Stimulated activated CD8-positive, alpha-beta memory T cell treated with anti-CD3 and anti-CD28 coated beads, Interleukin-7, amount 100 ng/mL, for 24 hours (primary cell): ENCODE measurements at regions not wholly inside any gene's neighbourhood (a gene's known extent, or its start where the extent isn't known, plus 50 kb on each side); places are given as distances from the start of the nearest gene placed in this dataset.

Experiments
- DNase-seq: peaks from one replicate; pipeline ENCODE4 v3.0.0-alpha.2; 2020; ENCODE audit warnings: low read depth

DNA sequence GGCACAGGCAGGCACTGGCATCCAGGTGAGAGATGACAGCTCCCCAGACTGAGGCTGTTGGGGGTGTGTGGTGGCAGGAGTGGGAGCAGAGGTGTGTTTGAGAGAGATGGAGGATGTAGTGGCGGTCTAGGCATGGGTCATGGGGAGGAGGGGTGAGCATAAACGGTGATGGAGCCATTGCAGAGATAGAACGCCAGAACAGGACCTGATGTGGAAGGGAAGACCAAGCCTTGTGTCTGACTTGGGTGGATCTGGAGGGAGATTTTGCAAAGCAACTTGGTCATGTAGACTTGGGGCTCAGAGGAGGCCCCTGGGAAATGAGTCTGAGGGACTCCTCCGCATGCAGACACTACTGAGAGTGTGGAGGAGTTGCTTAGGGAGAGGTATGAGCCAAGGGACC lies 50.0 kb upstream of the CLDN5 start:
- DNase-seq = no peak

DNA sequence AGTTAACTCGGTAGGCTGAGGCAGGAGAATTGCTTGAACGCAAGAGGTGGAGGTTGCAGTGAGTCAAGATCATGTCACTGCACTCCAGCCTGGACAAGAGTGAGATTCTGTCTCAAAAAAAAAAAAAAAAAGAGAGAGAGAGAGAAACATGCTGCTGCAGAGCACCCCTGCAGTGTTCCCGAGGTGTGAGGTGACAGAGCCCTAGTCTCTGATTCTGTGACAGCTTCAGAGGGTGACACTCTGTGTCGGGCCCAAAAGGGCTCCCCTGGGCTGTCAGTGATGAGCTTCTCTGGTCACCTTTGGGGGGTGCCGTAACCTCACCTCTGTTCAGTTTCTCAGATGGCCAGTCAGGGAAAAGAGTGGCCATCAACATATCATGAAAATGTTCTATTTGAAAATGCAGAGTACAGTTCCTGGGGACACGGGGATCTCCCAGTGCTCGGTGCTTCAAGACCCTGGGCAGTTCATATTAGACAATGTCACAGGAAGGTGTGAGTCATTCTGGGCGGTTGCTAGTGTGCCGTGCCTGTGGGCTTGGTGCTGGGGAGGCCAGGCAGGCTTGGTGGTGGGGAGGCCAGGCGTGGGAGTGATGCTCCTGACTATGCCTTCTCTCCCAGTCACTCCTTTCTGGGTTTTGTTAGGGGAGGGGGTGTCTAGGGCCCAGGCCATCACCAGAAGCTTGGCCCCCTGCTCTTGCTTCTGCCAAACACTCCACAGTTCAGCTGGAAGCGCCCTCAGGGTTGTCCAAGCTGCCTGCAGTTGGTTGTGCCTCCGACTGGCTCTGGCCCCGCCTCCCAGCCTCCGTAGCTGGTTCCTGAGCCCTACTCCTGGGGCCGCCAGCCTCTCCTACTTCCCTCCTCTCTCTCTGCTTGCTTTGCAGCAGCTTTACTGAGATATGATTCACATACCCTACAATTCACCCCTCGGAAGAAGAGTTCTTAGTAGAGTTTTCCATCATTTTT lies 52.5 kb upstream of the CLDN5 start:
- DNase-seq = peak; percentile 26

DNA sequence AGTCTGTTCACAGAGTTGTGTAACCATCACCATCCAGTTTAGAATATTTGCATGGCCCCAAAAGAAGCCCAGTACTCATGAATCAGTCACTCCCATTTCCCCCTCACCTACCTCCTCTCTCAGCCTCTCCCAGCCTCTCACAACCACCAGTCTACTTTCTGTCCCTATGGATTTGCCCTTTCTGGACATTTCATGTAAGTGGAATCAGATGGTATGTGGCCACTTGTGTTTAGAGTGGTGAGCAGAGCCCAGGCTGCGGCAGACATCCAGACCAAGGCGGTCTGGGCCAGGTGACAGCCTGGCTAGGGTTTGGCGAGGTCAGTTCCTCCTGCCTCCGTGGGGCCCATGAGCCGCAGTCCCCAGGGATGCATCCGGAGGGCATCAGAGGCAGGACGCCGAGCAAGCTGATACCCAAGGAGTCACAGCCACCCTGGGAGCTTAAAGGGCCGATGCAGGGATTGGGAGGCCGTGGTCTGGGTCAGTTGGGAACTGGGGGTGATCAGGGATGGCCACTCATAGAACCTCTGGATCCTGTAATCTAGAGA lies 53.3 kb upstream of the CLDN5 start:
- DNase-seq = no peak

DNA sequence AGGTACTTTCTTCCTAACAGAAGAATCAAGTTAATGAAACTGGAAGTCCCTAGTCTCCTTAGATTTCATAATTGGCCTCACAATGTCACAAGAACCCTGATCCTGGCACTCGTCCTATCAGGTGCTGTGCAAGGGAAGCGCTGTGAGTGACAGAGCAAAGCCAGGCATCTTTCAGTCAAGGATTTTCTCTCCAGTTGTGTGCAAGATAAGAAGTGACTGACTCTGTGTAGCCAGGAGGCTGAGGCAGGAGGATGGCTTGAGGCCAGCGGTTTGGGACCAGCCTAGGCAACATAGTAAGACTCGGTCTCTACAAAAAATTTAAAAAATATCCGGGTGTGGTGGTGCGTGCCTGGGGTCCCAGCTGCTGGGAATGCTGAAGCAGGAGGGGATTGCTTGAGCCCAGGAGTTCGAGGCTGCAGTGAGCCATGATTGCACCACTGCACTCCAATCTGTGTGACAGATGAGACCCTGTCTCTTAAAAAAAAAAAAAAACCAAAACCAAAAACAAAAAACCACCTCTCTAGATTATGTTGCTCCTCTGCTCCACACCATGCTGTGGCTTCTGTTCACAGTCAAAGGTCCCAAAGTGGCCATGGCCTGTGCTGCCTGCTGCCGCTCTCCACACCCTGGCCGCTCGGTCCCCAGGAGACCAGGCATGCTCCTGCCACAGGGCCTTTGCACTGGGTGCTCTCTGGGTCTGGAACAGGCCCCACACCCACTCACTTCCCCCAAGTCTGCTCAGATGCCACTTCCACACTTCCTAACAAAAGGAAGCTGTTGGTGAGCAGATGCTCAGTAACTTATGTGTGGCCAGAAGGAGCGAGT lies 54.2 kb upstream of the CLDN5 start:
- DNase-seq = no peak

DNA sequence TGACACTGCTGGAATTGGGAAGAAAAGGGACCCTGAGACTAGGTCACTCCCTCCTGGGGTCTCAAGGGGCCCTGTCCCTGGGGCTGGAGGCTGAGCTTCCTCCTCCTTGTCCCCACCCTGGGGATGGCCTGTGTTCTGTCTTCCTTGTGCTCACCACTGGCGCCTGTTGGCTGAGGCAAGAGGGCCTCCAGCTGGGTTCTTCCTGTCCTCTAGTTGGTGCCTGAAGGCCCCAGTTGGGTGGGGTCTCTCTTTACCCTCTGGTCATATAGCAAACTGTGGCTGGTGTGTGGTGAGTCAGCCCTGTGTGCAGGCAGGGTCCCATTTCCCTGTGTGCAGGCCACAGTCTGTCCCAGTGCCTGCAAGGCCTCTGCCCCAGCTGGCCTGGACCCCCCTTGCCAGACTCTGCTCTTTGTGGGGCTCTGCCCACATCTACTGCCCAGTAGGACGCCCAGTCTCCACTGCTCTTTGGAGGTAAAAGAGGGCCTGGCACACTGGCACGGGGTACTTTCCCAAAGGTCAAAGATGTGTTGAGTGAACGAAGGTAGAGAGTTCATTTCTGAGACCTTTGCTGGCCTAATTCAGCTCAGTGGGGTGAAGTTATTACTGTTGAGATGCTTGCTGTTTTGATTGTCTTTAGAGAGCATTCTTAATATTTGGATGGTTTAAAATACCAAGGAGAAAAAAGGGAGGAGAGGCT lies 55.1 kb upstream of the CLDN5 start:
- no peak for DNase-seq

DNA sequence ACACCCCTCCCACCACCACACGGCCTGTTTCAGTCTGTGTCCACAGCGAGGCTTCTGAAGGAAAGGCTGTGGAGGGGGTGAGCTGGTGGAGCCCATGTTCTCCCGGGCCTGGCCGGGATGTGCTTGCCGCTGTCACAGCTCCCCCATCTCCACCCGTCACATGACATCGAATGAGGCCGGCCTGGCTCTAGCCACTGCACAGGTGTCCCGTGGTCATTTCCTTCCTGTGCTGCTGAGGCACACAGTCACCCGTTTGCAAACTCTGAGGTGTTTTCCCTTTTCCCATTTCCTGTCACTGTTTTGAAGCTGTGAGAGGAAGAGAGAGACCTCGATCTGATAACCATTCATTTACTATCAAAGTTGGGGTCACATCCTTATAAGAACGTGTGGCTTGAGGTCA lies 55.7 kb upstream of the CLDN5 start:
- DNase-seq = no peak

DNA sequence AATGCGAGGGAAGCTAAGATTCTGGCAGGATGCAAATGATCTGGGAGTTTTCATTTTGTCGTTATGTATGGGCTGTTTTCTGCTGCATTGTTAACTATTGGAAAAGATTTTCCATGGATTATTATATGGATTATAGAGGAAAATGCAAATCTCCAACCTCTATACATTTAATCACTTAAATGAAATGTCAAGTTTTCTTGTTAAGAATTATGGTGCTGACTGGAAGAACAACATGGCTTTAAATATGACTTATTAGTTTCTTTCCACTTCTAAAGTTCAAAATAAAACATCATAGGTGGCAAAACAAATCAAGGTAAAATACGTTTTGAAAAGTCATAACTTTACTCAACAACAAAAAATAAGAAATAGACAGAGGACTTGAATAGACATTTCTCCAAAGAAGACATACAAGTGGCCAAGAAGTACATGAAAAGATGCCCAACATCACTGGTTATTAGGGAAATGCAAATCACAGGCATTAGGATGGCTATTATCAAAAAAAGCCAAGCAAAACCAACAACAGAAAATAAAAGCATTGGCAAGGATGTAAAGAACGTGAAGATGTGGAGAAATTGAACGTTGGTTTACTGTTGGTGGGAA lies 56.2 kb upstream of the CLDN5 start:
- DNase-seq = no peak

DNA sequence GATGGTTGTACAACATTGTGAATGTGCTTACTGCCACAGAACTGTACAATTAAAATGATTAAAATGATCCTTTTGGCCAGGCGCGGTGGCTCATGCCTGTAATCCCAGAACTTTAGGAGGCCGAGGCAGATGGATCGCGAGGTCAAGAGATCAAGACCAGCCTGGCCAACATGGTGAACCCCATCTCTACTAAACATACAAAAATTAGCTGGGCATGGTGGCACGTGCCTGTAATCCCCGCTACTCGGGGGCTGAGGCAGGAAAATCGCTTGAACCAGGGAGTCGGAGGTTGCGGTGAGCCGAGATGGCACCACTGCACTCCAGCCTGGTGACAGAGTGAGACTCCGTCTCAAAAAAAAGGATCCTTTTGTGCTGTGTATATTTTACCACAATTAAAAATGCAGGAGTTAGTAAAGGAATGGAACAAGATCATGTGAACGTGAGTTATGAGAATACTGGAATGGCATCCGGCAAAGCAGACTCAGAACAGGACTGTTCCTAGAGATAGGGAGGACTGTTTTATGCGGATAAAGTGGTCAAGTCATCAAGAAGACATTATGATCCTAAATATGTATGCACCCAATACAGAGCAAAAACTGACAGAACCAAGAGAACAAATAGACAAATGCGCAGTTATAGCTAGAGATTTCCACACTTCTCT lies 58.0 kb upstream of the CLDN5 start:
- DNase-seq = no peak

DNA sequence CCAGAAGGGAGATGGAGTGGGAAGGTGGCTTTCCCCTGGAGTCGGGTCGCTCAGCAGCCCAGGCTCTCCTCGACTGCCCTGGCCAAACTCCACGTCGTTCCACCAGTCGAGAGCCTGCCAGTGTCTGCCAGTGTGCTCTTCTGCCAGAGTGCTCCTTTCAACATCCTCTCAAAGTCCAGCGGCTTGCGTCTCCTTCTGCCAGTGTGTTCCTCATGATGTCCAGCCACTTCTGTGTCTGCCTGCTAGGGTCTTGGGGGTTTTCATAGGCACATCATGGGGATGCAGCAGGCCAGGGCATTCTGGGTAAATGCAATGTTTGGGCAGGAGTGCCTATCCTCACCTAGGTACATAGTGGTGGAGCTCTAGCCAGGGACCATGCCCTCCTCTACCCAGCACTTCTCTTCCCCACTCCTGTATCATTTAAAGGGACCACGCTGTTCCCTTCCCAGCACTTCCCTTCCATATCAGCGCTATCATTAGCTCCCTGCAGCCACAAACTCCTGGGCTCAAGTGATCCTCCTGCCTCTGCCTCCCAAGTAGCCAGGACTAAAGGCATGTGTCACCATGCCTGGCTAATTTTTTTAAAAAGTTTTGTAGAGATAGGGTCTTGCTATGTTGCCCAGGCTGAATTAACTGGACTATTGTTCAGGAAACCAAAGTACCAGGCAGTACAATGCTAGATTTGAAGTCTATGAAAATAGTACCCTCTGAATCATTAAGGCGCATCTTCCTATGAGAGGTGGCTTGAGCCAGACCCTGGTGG lies 62.9 kb upstream of the CLDN5 start:
- DNase-seq = no peak

DNA sequence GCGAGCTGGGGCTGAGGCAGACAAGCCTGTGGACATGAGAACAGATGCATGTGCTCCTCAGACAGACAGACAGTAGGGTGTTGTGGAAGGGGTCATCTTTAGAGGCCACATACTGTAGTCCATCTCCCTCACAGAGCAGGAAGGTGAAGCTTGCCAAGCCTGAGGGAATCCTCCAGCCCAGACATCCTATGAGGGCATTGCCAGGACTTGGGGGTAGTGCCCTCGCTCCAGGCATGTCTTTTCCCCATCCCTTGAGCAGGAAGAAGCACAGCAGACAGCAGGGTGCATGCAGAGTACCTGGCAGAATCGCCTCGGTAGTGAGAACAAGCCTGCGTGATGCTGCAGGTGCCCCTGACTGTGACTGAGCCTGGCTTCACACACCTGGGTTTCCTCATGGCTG lies 66.5 kb upstream of the CLDN5 start:
- no peak for DNase-seq

DNA sequence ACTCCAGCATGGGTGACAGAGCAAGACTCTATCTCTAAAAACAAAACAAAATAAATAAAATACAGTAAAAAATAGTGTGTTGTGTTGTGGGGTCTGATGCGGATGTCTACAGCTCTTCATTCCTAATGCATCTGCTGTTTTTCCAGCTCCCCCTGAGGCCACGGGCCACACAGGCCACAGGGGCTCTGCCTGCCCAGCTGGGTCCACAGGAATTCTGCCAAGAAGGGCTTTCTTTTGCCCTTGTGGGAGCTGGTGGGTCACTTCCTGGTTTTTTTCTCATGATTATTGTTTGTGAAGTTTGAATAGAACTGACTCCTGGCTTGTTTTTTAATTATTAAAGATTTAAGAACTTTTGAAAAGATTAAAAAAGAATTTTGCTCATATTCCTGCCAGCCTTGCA lies 67.4 kb upstream of the CLDN5 start:
- DNase-seq = no peak

DNA sequence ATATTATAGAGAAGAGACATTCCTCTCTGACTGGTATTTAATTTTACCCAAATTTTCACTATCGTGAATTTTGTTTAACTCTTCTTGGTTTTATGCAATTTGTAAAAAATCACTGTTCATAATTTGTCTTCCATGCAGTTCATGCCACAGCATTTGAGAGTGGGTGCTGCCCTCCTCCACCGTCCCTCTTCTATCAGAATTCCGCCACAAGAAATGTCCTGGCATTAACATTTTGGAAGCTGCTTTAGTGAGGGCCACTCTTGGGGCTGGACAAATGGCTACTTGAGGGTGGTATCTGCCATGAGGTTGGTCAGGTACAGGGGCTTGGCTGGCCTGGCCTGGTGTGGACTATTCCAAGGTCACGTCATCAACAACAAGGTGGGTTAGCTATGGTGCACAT lies 68.3 kb upstream of the CLDN5 start:
- DNase-seq = no peak

DNA sequence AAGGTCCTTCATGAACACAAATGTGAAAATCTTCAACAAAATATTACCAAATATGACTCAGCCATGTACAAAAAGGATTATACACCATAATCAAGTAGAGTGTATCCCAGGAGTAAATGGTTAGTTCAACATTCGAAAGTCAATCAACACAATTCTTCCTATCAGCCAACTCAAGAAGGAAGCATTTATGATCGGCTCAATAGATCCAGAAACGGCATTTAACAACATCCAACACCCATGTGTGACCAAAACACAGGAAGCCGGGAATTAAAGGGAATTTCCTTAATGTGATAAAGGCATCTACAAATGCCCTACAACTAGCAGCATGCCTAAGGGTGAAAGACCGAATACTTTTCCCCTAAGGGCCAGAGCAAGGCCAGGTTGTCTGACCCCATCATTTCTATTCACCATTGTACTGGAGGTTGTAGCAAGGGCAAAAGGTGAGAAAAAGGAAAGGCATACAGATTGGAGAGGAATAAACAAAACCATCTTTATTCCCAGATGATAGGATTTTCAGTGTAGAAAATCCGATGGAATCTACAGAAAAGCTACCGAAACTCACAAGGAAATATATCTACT lies 69.9 kb upstream of the CLDN5 start:
- DNase-seq = no peak

DNA sequence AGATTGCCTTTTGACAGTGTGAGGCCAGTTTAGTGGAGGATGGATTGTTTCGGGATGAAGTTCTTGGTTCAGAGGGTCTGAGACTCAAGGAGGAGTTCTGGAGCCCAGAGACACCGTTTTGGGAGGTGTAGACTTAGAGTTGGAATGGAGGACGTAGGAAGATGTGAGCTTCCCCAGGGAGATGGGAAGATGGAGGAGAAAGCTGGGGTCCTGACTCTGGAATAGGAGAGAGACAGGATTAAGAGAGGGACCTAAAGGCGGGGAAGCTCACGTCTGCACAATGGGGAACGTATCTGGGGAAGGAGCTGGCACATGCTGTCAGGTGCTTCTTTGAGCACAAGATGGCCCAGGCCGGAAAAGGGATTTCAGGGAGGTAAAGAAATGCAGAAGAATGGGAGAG lies 71.3 kb upstream of the CLDN5 start:
- DNase-seq = no peak

DNA sequence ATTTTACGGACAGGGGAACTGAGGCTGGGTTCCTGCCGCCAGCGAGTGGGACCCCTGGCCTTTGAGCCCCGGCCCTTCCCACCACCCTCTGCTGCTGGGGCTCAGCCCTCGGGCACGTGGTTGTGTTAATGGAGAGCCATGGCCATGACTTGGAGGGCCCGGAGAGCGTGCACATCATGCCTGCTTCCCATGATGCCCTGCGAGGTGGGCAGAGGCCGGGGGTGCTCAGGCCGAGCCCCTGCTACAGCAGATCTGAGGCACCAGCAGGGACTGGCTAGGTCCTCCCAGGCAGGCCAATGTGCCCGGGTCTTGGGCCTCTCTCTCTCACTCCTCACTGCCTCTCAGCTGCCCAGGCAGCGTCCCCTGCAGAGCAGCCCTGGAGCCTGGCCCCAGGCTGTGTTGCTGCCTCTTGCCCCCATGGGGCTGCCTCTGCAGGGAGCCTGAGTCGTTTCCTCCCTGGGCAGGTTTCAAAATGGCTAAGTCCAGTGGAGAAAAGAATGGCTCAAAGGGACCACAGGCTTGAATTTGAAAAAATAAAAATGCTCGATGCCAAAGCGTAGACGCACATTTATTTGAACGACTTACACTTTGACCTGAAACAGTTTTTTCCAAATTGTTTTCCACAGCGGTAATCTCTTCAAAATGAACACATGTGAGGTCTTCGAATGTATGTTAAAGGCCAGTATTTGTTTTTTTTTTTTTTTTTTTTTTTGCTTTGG lies 72.6 kb upstream of the CLDN5 start:
- no peak for DNase-seq

DNA sequence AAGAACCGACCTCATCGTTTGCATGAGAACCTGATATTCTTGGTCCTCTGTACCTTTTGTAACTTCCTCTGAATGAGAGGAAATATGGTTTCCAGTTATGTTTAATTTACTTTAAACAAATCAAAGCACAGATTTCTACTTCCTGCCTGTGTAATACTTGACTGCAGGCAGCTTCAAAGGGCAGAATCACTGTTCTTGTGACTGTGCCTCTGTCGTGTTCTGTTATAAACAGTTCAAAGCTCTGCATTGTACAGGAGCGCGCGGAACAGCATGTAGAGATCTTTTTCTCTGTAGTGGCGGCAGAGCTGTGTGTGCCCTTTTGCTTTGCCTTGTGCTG lies 73.2 kb upstream of the CLDN5 start:
- no peak for DNase-seq

DNA sequence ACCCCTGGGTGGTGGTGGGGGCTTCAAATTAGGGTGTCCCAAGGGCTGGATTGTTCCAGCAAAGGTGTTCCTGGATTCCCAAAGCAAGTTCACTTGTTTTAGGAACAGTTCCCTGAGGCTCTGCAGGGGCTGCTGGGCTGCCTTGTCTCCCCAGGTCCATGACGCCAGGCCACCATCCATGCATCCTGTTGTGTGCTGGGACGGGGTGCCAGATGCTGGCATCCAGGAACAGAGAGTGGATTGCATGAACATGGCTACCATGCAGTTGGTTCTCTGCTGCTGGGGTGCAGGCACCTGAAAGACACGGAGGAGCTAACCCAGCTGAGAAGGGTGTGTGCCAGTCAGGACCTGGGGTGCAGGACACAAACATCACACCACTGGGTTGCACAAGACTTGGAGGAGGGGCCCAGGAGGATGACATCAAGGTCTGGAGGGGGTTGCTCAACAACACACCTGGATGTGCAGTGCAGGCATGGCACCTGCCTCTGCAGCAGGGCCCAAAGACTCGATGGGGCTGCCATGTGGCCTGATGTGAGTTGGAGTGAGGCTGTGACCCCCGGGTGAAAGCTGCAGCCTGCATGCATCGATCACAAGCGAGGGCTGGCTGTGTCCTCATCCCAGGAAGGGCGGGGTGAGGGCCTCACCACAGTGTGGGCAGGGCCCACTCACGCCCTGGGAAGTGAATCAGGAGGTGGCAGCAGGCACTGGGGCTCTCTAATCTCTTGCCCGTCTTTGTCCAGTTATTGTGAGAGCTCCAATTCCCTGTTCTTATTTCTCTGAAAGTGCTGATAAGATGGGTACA lies 74.0 kb upstream of the CLDN5 start:
- no peak for DNase-seq

DNA sequence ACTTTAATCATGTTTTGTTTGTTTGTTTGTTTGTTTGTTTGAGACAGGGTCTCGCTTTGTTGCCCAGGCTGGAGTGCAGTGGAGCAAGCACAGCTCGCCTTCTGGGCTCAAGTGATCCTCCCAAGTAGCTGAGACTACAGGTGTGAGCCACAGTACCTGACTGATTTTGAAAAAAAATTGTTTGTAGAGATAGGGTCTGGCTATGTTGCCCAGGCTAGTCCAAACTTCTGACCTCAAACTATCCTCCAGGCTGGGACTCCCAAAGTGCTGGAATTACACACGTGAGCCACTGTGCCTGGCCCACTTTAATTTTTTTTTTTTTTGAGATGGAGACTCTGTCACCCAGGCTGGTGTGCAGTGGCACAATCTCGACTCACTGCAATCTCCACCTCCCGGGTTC lies 74.8 kb upstream of the CLDN5 start:
- DNase-seq = no peak
